Fibroblast of mammary gland (primary cell): ENCODE measurements at regions not wholly inside any gene's neighbourhood (a gene's known extent, or its start where the extent isn't known, plus 50 kb on each side); places are given as distances from the start of the nearest gene placed in this dataset.

Experiments
- DNase-seq: peaks from one replicate; pipeline ENCODE4 v3.0.0-alpha.2; 2010; ENCODE audit warnings: low read depth
- H3K4me3 ChIP-seq: 2 replicates; pipeline ENCODE4 v1.5.1; 2011; ENCODE audit warnings: low read depth, mild to moderate bottlenecking, low read length, moderate library complexity; ENCODE audit not compliant: control insufficient read depth
- CTCF ChIP-seq: conservative IDR thresholded peaks from 2 replicates; pipeline ENCODE4 v1.5.1; 2011; ENCODE audit warnings: low read depth, low read length, inconsistent platforms; ENCODE audit not compliant: control insufficient read depth, insufficient read depth

- no peak for DNase-seq
- TF ChIP-seq CTCF = no peak
- no peak overlapping the region for H3K4me3 ChIP-seq
Observed at GRCh38 chr15:79492065-79492464, 59.9 kb downstream of the MINAR1 start.

- H3K4me3 ChIP-seq = no peak overlapping the region
- no peak for DNase-seq
- no peak for TF ChIP-seq CTCF
Observed at GRCh38 chr15:79494384-79494909, 62.3 kb downstream of the MINAR1 start.

GRCh38 chr15:79494963-79495755 is 63.0 kb downstream of the MINAR1 start:
- no peak for TF ChIP-seq CTCF

GRCh38 chr15:79495775-79496174 is 63.6 kb downstream of the MINAR1 start:
- H3K4me3 ChIP-seq = no peak overlapping the region
- TF ChIP-seq CTCF = no peak
- no peak for DNase-seq

More at GRCh38 chr15:79494963-79495755, 63.0 kb downstream of the MINAR1 start:
- H3K4me3 ChIP-seq = no peak overlapping the region
- DNase-seq = no peak

- H3K4me3 ChIP-seq = no peak overlapping the region
- TF ChIP-seq CTCF = no peak
- DNase-seq = no peak
Observed at GRCh38 chr15:79496838-79497237, 64.7 kb downstream of the MINAR1 start.

- no peak for DNase-seq
- no peak overlapping the region for H3K4me3 ChIP-seq
- TF ChIP-seq CTCF = no peak
Observed at GRCh38 chr15:79501086-79501485, 69.0 kb downstream of the MINAR1 start.
